ENCODE measurements at regions not wholly inside any gene's neighbourhood (a gene's known extent, or its start where the extent isn't known, plus 50 kb on each side); places are given as distances from the start of the nearest gene placed in this dataset.

- TF ChIP-seq EZH2phosphoT487 (IDR thresholded peaks at IDR 0.05; ENCODE audit: insufficient read depth, low read depth) (no peak), EZH2 (IDR thresholded peaks at IDR 0.05; ENCODE audit: insufficient read depth, poor library complexity, severe bottlenecking) (no peak)
Observed at GRCh38 chr14:54040846-54041245, 84.2 kb upstream of the BMP4 start.

All from GM23248 (cell line).